ENCODE measurements at regions not wholly inside any gene's neighbourhood (a gene's known extent, or its start where the extent isn't known, plus 50 kb on each side); places are given as distances from the start of the nearest gene placed in this dataset.

- TF ChIP-seq POLR2AphosphoS5 (IDR thresholded peaks at IDR 0.05; ENCODE audit: low read depth, low read length): no peak
- TF ChIP-seq POLR2A (IDR thresholded peaks at IDR 0.05; ENCODE audit: low read depth, low read length): no peak
- no peak for TF ChIP-seq TAF1 (IDR thresholded peaks at IDR 0.05; ENCODE audit: borderline replicate concordance, low read depth, low read length)
Observed at GRCh38 chrX:6910218-6910617, 237.3 kb upstream of the STS start.
